ENCODE measurements at regions not wholly inside any gene's neighbourhood (a gene's known extent, or its start where the extent isn't known, plus 50 kb on each side); places are given as distances from the start of the nearest gene placed in this dataset.

- intact Hi-C loops (cut with DNase I), result no loop called here
- no peak for TF ChIP-seq POLR2A (IDR thresholded peaks at IDR 0.05)
- no peak for TF ChIP-seq CTCF (IDR thresholded peaks at IDR 0.05)
Observed at GRCh38 chr5:39742916-39743315, 318.1 kb upstream of the DAB2 start.

GRCh38 chr5:39740404-39740803 lies 315.6 kb upstream of the DAB2 start:
- DNase-seq, result no peak
- Histone ChIP-seq H3K9me3 (no peaks in the 10 kb centered on the region), H3K4me1 (no peaks in the 10 kb centered on the region), H3K27ac (no peak overlapping the region), H3K27me3 (no peaks in the 10 kb centered on the region), H3K36me3 (no peaks in the 10 kb centered on the region), H3K4me3 (no peak overlapping the region)
- ATAC-seq, result no peak
- TF ChIP-seq CTCF (IDR thresholded peaks at IDR 0.05) (no peak), POLR2A (IDR thresholded peaks at IDR 0.05) (no peak)
- intact Hi-C loops (cut with DNase I), result no loop called here
- 91 to 94% (median 92%) methylated on average over 15 of the region's 15 CpGs for WGBS, 4 donors

More at GRCh38 chr5:39742916-39743315, 318.1 kb upstream of the DAB2 start:
- no peaks in the 10 kb centered on the region for H3K9me3 ChIP-seq
- H3K27me3 ChIP-seq, result no peaks in the 10 kb centered on the region
- H3K4me3 ChIP-seq, result no peak overlapping the region
- 83 to 95% (median 86%) methylated on average over 2 of the region's 2 CpGs for WGBS, 4 donors
- ATAC-seq (no peak), DNase-seq (no peak)
- H3K4me1 ChIP-seq, result no peaks in the 10 kb centered on the region
- no peak overlapping the region for H3K27ac ChIP-seq
- no peaks in the 10 kb centered on the region for H3K36me3 ChIP-seq

DNA sequence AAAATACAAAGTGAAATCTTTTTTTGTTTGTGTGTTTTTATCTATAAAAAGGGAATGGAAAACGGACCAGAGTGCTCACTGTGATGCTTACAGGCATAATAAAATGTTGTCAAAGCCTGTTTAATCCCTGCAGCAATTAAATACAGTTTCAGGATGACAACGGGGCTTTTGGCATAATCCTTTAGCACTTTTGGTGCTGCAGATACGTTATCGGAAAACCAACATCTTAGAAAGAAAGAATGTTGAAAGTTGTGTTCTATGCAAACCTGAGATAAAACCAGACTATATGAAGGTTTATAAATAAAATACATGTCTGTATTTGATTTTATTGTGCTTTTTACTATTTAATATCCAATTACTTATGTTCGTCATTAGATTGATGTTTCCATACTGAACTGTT lies 307.4 kb upstream of the DAB2 start:
- Histone ChIP-seq H3K9me3 (no peaks in the 10 kb centered on the region), H3K27ac (no peak overlapping the region), H3K4me3 (no peak overlapping the region), H3K4me1 (no peaks in the 10 kb centered on the region), H3K27me3 (no peaks in the 10 kb centered on the region), H3K36me3 (no peaks in the 10 kb centered on the region)
- intact Hi-C loops (cut with DNase I), result no loop called here
- ATAC-seq (no peak), DNase-seq (no peak)
- WGBS, 4 donors, result 71 to 80% (median 73%) methylated on average over 5 of the region's 5 CpGs
- TF ChIP-seq POLR2A (IDR thresholded peaks at IDR 0.05) (no peak), CTCF (IDR thresholded peaks at IDR 0.05) (no peak)

DNA sequence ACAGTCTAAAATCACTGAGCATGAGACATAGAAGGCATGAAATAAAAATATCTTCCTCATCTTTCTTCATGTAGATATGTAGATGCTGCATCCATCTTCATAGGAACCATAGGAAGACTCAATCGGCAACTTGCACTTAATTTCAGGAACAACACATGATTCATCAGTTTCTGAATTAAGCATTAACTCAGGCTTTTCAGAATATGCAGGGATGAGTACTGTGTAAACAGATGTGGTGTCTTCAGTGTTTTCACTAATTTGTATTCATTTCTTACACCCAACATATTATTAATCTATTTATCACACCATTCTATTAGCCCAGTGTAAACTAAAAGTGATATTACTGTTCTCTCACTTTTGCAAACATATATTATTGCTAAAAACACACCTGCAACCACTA lies 305.9 kb upstream of the DAB2 start:
- Histone ChIP-seq H3K36me3 (no peaks in the 10 kb centered on the region), H3K27me3 (no peaks in the 10 kb centered on the region), H3K9me3 (no peaks in the 10 kb centered on the region), H3K27ac (no peak overlapping the region), H3K4me1 (no peaks in the 10 kb centered on the region), H3K4me3 (no peak overlapping the region)
- ATAC-seq (no peak), DNase-seq (no peak)
- intact Hi-C loops (cut with DNase I), result no loop called here
- TF ChIP-seq POLR2A (IDR thresholded peaks at IDR 0.05) (no peak), CTCF (IDR thresholded peaks at IDR 0.05) (no peak)
- WGBS, 4 donors, result 87 to 93% (median 90%) methylated on average over 1 of the region's 1 CpG

Measured in heart left ventricle (tissue), 16 donors.